K562 (cell line): ENCODE measurements at regions not wholly inside any gene's neighbourhood (a gene's known extent, or its start where the extent isn't known, plus 50 kb on each side); places are given as distances from the start of the nearest gene placed in this dataset.

ENCODE experiments used
- ATAC-seq: fragments of 200-7000 bp; cut with Tn5 transposase; 3 replicates; pipeline ENCODE4 v1.9.1; 2020; ENCODE audit warnings: moderate library complexity
- BruUV-seq: library from RNA; stranded (reverse); fragments of 400-500 nt; replicated peaks from 2 replicates; lab custom pipeline; 2021; lab: Mats Ljungman, UMichigan
- CTCF ChIA-PET: fragments of 300-600 bp; formaldehyde crosslinking; extraction: SDS; loops from one replicate; lab custom pipeline; 2021; ENCODE audit warnings: low intra/inter-chr PET ratio; lab: Yijun Ruan, JAX
- POLR2A ChIA-PET: fragments of 300-600, 350-650 bp; sonication (Branson Sonifier 250); formaldehyde crosslinking; extraction: SDS; loops from one replicate; lab custom pipeline; 2021; ENCODE audit warnings: antibody characterized with exemption, inconsistent platforms; lab: Yijun Ruan, JAX
- DNase-seq, 4 experiments: peaks; one replicate each; pipeline versions ENCODE4 v3.0.0 to v3.0.0-alpha.2; 2011 to 2018; ENCODE audit warnings: low spot score in 3 of 4, mixed read lengths in 3 of 4; ENCODE audit errors: extremely low read depth in 1 of 4
- FAIRE-seq: peaks from 2 replicates; lab custom pipeline; 2011; peaks lifted over from hg19 to GRCh38; lab: Jason Lieb, UNC
- H2AFZ ChIP-seq: 2 replicates; pipeline ENCODE4 v1.6.0; 2011; ENCODE audit warnings: low read depth, low read length, control low read depth, inconsistent platforms
- H3K27ac ChIP-seq: fragments of 200-600 bp; 3 replicates; pipeline ENCODE4 v1.8.0; 2011; ENCODE audit warnings: low read depth, mild to moderate bottlenecking, control low read depth, inconsistent platforms, low read length, moderate library complexity, mixed read lengths; ENCODE audit errors: extremely low read depth
- H3K27me3 ChIP-seq, 2 experiments: fragments of 300-600 bp in 1 of 2; 2 replicates in 1 of 2; 3 replicates in 1 of 2; pipeline versions ENCODE4 v1.6.0 to v1.8.0; 2011; ENCODE audit warnings: inconsistent platforms in 2 of 2, low read length in 2 of 2, mild to moderate bottlenecking in 1 of 2, mixed read lengths in 1 of 2, moderate library complexity in 1 of 2; ENCODE audit not compliant: control insufficient read depth in 2 of 2, insufficient read depth in 2 of 2
- H3K36me3 ChIP-seq: fragments of 300-600 bp; 3 replicates; pipeline ENCODE4 v1.8.0; 2011; ENCODE audit warnings: mild to moderate bottlenecking, low read length, inconsistent platforms; ENCODE audit not compliant: control insufficient read depth, insufficient read depth
- H3K4me1 ChIP-seq, 2 experiments: fragments of 200-600 bp in 1 of 2; replicated peaks in 1 of 2; 2 replicates in 1 of 2; 3 replicates in 1 of 2; pipeline versions ENCODE4 v1.5.1 to v1.8.0; 2011; ENCODE audit warnings: inconsistent platforms in 2 of 2, low read length in 2 of 2, mild to moderate bottlenecking in 1 of 2, mixed read lengths in 1 of 2, moderate library complexity in 1 of 2; ENCODE audit not compliant: control insufficient read depth in 2 of 2, insufficient read depth in 2 of 2
- H3K4me2 ChIP-seq: 2 replicates; pipeline ENCODE4 v1.6.1; 2011; ENCODE audit warnings: low read length, control low read depth, inconsistent platforms, mixed read lengths; ENCODE audit not compliant: insufficient read depth
- H3K4me3 ChIP-seq: fragments of 200-600 bp; sonication (generic), shearing (Covaris generic); 2 replicates; pipeline ENCODE4 v1.5.1; 2016; ENCODE audit warnings: control low read depth, inconsistent platforms
- H3K79me2 ChIP-seq: fragments of 200-600 bp; 3 replicates; pipeline ENCODE4 v1.8.0; 2011; ENCODE audit warnings: low read length, inconsistent platforms; ENCODE audit not compliant: control insufficient read depth, insufficient read depth
- H3K9ac ChIP-seq, 2 experiments: 2 replicates each; pipeline versions ENCODE4 v1.6.0 to v1.6.1; 2011; ENCODE audit warnings: low read depth in 2 of 2, low read length in 2 of 2, control low read depth in 1 of 2, inconsistent platforms in 1 of 2, mild to moderate bottlenecking in 1 of 2, mixed read lengths in 1 of 2; ENCODE audit not compliant: insufficient read depth in 1 of 2
- H3K9me1 ChIP-seq: one replicate; pipeline ENCODE4 v1.6.0; 2011; ENCODE audit warnings: inconsistent platforms, mild to moderate bottlenecking, low read length, moderate library complexity; ENCODE audit not compliant: control insufficient read depth, insufficient read depth
- H3K9me3 ChIP-seq: replicated peaks from 2 replicates; pipeline ENCODE4 v1.5.1; 2011; ENCODE audit warnings: low read depth, low read length, inconsistent platforms; ENCODE audit not compliant: control insufficient read depth, insufficient read depth
- H4K20me1 ChIP-seq: replicated peaks from 2 replicates; pipeline ENCODE4 v1.6.1; 2011; ENCODE audit warnings: low read length, inconsistent platforms, mixed read lengths; ENCODE audit not compliant: control insufficient read depth, insufficient read depth
- ILF3 ChIP-seq: fragments of 450-650 bp; IDR thresholded peaks from 2 replicates; pipeline ENCODE4 v1.6.1; 2018; ENCODE audit warnings: antibody characterized with exemption, mild to moderate bottlenecking, moderate library complexity, borderline replicate concordance
- MTA2 ChIP-seq: fragments of 450-650 bp; IDR thresholded peaks from 2 replicates; pipeline ENCODE4 v1.6.1; 2016; ENCODE audit warnings: low read depth
- NFIC ChIP-seq: fragments of 450-650 bp; IDR thresholded peaks from 2 replicates; pipeline ENCODE4 v1.6.1; 2017; ENCODE audit warnings: mild to moderate bottlenecking, inconsistent platforms
- POU5F1 ChIP-seq: fragments of 150-350 bp; IDR thresholded peaks from 2 replicates; pipeline ENCODE4 v1.6.1; 2014; ENCODE audit warnings: borderline replicate concordance, low read length, low read depth, mild to moderate bottlenecking; ENCODE audit not compliant: partially characterized antibody
- SP1 ChIP-seq: sonication (generic); formaldehyde crosslinking; IDR thresholded peaks from 2 replicates; pipeline ENCODE4 v1.8.1; 2022; ENCODE audit warnings: mild to moderate bottlenecking, missing genetic modification reagents
- STAT5B ChIP-seq: fragments of 250-450 bp; sonication (Bioruptor Pico); IDR thresholded peaks from 2 replicates; pipeline ENCODE4 v1.8.0; 2021; ENCODE audit warnings: mild to moderate bottlenecking, inconsistent platforms
- ZNF143 ChIP-seq: sonication (generic); formaldehyde crosslinking; IDR thresholded peaks from 2 replicates; pipeline ENCODE4 v1.9.0; 2022; ENCODE audit warnings: mild to moderate bottlenecking, missing genetic modification reagents
- WGBS: fragments of 100-300 bp; shearing (Covaris generic); methylation state at CpG from one replicate; pipeline ENCODE4 v1.1.6; 2016; ENCODE audit warnings: low coverage, mixed read lengths; ENCODE audit not compliant: insufficient coverage; ENCODE audit errors: missing lambda C conversion rate; 5-methylcytosine and 5-hydroxymethylcytosine counted together
- in situ Hi-C: fragments of 300-500 bp; cut with MboI; formaldehyde crosslinking; loops from 4 replicates; pipeline ENCODE4 v1.15.0; 2018; ENCODE audit warnings: inconsistent platforms, mixed read lengths
- intact Hi-C: fragments of 100-400 bp; cut with micrococcal nuclease; formaldehyde crosslinking; loops from 2 replicates; pipeline ENCODE4 v1.14.2; 2022
- TF ChIP-seq, protein P1 (sequence below): sonication (generic); formaldehyde crosslinking; IDR thresholded peaks from 2 replicates; pipeline ENCODE4 v1.8.0; 2023; ENCODE audit warnings: mild to moderate bottlenecking, missing genetic modification reagents
- TF ChIP-seq, protein P2 (sequence below): fragments of 250-450 bp; sonication (Bioruptor Pico); IDR thresholded peaks from 2 replicates; pipeline ENCODE4 v1.5.0; 2021; ENCODE audit warnings: mild to moderate bottlenecking, moderate library complexity
- TF ChIP-seq, protein P3 (sequence below): fragments of 450-650 bp; formaldehyde crosslinking; IDR thresholded peaks from 2 replicates; pipeline ENCODE4 v1.4.0; 2020; ENCODE audit warnings: mild to moderate bottlenecking, moderate library complexity
- TF ChIP-seq, protein P4 (sequence below): sonication (generic); formaldehyde crosslinking; IDR thresholded peaks from 2 replicates; pipeline ENCODE4 v1.5.0; 2020; ENCODE audit warnings: missing genetic modification reagents
- TF ChIP-seq, protein P5 (sequence below), 3 experiments: IDR thresholded peaks in 2 of 3; conservative IDR thresholded peaks in 1 of 3; 2 replicates each; pipeline ENCODE4 v1.5.1; 2011 to 2012; ENCODE audit warnings: low read length in 3 of 3, mild to moderate bottlenecking in 3 of 3, control low read depth in 2 of 3, improper control_type of control experiment in 1 of 3, inconsistent platforms in 1 of 3, low read depth in 1 of 3, mixed read lengths in 1 of 3, moderate library complexity in 1 of 3; ENCODE audit not compliant: insufficient read depth in 2 of 3

DNA sequence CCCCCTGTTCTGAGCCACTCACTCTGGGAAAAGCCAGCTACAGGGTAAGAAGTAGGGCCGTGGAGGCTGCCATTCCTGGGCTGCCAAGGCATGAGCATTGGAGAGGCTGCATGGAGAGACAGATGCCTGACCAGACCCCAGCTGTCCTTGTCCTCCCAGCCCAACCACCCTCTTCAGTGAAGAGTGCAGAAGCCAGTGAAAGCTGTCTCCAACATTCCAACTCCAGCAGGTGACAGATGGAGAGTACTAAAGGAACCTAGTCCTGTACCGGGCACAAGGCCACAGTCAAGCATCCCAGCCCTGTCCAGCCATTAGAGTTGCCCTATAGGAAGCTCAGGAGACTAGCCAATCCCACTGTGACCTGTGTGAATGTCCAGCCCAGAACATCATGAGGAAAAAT, 165.1 kb downstream of the DIRAS2 start (continued):
- TF ChIP-seq, protein P1, sequence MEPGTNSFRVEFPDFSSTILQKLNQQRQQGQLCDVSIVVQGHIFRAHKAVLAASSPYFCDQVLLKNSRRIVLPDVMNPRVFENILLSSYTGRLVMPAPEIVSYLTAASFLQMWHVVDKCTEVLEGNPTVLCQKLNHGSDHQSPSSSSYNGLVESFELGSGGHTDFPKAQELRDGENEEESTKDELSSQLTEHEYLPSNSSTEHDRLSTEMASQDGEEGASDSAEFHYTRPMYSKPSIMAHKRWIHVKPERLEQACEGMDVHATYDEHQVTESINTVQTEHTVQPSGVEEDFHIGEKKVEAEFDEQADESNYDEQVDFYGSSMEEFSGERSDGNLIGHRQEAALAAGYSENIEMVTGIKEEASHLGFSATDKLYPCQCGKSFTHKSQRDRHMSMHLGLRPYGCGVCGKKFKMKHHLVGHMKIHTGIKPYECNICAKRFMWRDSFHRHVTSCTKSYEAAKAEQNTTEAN (CRISPR knock-in tag): no peak
- TF ChIP-seq SP1 (CRISPR knock-in tag) (no peak), POU5F1 (no peak)
- TF ChIP-seq, protein P2, sequence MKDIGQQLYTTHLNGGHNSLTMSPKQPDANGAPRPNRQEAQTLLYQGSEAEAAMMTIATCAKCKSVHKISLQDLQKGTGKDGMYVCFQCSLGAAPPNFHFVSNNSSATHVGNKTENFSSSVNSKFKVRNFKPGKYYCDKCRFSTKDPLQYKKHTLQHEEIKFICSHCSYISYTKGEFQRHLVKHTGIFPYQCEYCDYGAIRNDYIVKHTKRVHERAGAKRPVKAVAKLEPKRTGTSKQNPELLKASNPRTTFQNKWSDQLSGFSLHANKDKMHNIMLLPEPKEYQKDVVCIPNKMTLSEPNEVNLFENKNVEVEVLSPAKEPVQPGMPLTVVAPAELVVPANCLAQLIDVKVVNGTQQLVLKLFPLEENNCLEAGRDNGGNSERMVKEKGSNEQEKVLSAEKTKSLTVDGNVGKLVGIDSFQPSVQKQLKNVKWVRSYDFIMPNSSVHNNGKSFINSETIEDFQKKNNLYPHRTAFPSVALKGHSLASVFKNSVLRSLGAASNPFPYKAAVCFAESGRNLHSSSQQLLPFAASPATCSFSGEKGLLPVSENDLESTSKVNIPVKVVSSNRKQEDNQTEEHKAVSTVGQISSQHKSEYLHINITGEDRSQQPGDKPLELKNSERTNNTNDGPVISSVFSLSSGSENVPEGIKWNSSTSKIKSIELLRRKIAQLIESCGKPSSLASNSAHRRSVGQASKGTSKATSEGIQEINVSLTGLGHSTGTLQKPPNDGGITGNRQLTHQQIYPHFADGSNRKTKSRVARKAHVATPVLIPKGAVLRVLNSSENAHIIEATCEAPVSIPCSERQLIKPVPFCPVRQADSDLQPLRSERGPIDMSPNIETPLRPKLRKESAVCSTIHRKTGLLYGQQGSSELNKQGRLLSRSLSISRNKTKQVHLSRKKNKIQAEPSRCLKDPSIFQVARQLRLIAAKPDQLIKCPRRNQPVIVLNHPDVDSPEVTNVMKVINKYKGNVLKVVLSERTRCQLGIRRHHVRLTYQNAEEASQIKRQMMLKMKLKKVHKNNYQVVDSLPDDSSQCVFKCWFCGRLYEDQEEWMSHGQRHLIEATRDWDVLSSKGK (CRISPR knock-in tag): no peak

DNA sequence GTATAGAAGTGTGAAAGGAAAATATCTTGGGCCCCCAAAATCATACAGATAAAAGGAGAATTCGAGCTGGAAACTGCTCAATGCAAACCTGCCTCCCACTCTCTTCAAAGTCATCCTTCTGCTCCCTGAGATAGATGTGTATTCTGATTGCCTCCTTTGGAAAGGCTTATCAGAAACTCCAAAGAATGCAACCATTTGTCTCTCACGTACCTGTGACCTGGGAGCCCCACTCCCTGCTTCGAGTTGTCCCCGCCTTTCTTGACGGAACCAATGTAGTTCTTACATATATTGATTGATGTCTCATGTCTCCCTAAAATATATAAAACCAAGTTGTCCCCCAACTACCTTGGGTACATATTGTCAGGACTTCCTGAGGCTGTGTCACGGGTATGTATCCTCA, 163.8 kb downstream of the DIRAS2 start:
- intact Hi-C loops: no loop called here
- no peaks in the 10 kb centered on the region for H3K9me3 ChIP-seq
- H4K20me1 ChIP-seq: no peaks in the 10 kb centered on the region
- POLR2A ChIA-PET: no interaction called here
- in situ Hi-C loops: no loop called here
- H3K9me1 ChIP-seq: no peaks in the 10 kb centered on the region
- DNase-seq (no peak), ATAC-seq (no peak), FAIRE-seq (no peak)
- H3K36me3 ChIP-seq: no peaks in the 10 kb centered on the region
- no peaks in the 10 kb centered on the region for H3K79me2 ChIP-seq
- WGBS: 0% methylated on average over 6 of the region's 6 CpGs
- H3K9ac ChIP-seq: no peak overlapping the region
- CTCF ChIA-PET: no interaction called here
- no peak overlapping the region for H3K4me3 ChIP-seq
- BruUV-seq: no TSS peak
- no peaks in the 10 kb centered on the region for H3K27me3 ChIP-seq
- no peak overlapping the region for H3K27ac ChIP-seq
- H3K4me1 ChIP-seq: no peaks in the 10 kb centered on the region
- no peak overlapping the region for H3K4me2 ChIP-seq
- no peak overlapping the region for H2AFZ ChIP-seq
- no peak for TF ChIP-seq ZNF143 (CRISPR knock-in tag)
- TF ChIP-seq, protein P3, sequence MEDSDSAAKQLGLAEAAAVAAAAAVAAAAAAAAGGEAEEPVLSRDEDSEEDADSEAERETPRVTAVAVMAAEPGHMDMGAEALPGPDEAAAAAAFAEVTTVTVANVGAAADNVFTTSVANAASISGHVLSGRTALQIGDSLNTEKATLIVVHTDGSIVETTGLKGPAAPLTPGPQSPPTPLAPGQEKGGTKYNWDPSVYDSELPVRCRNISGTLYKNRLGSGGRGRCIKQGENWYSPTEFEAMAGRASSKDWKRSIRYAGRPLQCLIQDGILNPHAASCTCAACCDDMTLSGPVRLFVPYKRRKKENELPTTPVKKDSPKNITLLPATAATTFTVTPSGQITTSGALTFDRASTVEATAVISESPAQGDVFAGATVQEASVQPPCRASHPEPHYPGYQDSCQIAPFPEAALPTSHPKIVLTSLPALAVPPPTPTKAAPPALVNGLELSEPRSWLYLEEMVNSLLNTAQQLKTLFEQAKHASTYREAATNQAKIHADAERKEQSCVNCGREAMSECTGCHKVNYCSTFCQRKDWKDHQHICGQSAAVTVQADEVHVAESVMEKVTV: no peak
- TF ChIP-seq MTA2: no peak
- TF ChIP-seq ILF3: no peak
- TF ChIP-seq, protein P4, sequence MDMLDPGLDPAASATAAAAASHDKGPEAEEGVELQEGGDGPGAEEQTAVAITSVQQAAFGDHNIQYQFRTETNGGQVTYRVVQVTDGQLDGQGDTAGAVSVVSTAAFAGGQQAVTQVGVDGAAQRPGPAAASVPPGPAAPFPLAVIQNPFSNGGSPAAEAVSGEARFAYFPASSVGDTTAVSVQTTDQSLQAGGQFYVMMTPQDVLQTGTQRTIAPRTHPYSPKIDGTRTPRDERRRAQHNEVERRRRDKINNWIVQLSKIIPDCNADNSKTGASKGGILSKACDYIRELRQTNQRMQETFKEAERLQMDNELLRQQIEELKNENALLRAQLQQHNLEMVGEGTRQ (CRISPR knock-in tag): no peak
- TF ChIP-seq STAT5B (CRISPR knock-in tag): no peak
- TF ChIP-seq NFIC: no peak
- TF ChIP-seq, protein P5, sequence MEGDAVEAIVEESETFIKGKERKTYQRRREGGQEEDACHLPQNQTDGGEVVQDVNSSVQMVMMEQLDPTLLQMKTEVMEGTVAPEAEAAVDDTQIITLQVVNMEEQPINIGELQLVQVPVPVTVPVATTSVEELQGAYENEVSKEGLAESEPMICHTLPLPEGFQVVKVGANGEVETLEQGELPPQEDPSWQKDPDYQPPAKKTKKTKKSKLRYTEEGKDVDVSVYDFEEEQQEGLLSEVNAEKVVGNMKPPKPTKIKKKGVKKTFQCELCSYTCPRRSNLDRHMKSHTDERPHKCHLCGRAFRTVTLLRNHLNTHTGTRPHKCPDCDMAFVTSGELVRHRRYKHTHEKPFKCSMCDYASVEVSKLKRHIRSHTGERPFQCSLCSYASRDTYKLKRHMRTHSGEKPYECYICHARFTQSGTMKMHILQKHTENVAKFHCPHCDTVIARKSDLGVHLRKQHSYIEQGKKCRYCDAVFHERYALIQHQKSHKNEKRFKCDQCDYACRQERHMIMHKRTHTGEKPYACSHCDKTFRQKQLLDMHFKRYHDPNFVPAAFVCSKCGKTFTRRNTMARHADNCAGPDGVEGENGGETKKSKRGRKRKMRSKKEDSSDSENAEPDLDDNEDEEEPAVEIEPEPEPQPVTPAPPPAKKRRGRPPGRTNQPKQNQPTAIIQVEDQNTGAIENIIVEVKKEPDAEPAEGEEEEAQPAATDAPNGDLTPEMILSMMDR (IDR thresholded peaks at IDR 0.05 in 2 of 3, conservative IDR thresholded peaks at IDR 0.05 in 1 of 3; ENCODE audit: insufficient read depth in 2 of 3, low read depth in 1 of 3, low read length in 3 of 3): no peak
